Esophagus muscularis mucosa (tissue), 4 donors: ENCODE measurements at regions not wholly inside any gene's neighbourhood (a gene's known extent, or its start where the extent isn't known, plus 50 kb on each side); places are given as distances from the start of the nearest gene placed in this dataset.

Experiments used
- CTCF ChIP-seq, 3 experiments: fragments of 200-600 bp in 2 of 3; fragments of 450-650 bp in 1 of 3; sonication (generic) in 2 of 3; IDR thresholded peaks; one replicate each; pipeline ENCODE4 v1.5.1; 2017 to 2019; ENCODE audit warnings: antibody characterized with exemption in 3 of 3, mild to moderate bottlenecking in 2 of 3, moderate library complexity in 1 of 3
- EP300 ChIP-seq: sonication (generic); formaldehyde crosslinking; IDR thresholded peaks from one replicate; pipeline ENCODE4 v1.6.1; 2017; ENCODE audit warnings: antibody characterized with exemption
- POLR2A ChIP-seq: fragments of 450-650 bp; IDR thresholded peaks from one replicate; pipeline ENCODE4 v1.6.1; 2017; ENCODE audit warnings: antibody characterized with exemption, moderate library complexity, mild to moderate bottlenecking, low read depth

DNA sequence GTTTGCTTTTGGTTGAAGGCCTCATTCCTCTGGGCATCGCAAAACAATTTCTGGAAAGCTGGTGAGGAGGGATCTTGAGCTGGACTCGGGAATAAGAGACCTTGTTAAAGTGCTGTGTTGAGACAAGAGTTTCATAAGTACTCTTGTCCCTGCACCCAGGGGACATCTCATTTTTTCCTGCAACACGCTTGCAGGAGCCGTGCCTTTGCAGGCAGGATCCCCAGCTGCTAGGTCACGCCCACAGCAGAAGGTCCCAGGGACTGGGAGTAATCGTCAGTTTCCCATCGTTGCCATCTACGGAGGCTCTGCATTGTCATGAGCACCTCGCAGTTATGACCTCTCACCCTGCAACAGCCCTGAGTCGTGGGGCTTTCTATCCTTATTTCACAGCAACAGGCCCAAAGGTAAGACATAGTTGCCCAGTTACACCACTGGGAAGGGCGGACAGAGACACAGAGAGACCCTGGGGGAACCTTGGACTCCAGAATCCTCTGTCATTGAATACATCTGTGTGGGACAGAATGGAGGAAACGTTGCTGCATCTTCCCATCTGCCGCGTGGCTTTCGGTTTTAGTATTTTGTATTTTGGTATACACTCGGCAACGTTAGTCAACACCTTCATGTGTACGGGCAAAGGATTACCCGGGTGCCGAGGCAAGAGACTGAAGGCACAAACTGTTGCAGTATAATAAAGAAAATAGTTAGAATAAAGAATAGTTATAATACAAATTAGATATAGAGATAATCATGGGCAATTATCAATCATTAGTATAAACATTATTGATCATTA lies 60.4 kb upstream of the DMRTB1 start:
- TF ChIP-seq EP300 (no peak), CTCF (IDR thresholded peaks at IDR 0.05) (no peak), POLR2A (no peak)
